ENCODE measurements at regions not wholly inside any gene's neighbourhood (a gene's known extent, or its start where the extent isn't known, plus 50 kb on each side); places are given as distances from the start of the nearest gene placed in this dataset.
"Not testable (repeated sequence)": the region's sequence is repeated elsewhere in the genome, so short reads cannot be mapped to it uniquely, and the experiment has no call there.

- H3K27ac ChIP-seq = no peak overlapping the region
Observed at GRCh38 chr12:90456248-90456647, 498.7 kb downstream of the CCER1 start.

GRCh38 chr12:90455756-90456155 lies 499.2 kb downstream of the CCER1 start:
- Histone ChIP-seq H3K4me3 (no peak overlapping the region), H3K36me3 (no peaks in the 10 kb centered on the region), H3K4me1 (no peaks in the 10 kb centered on the region), H3K27me3 (no peaks in the 10 kb centered on the region), H3K9me3 (no peaks in the 10 kb centered on the region), H3K27ac (no peak overlapping the region)
- no peak for TF ChIP-seq CTCF (IDR thresholded peaks at IDR 0.05)
- DNase-seq (ENCODE audit: low spot score) = no peak

More at GRCh38 chr12:90456248-90456647, 498.7 kb downstream of the CCER1 start:
- H3K36me3 ChIP-seq = no peaks in the 10 kb centered on the region
- no peak overlapping the region for H3K4me3 ChIP-seq
- H3K27me3 ChIP-seq = no peaks in the 10 kb centered on the region
- DNase-seq (ENCODE audit: low spot score) = no peak
- H3K4me1 ChIP-seq = no peaks in the 10 kb centered on the region
- no peak for TF ChIP-seq CTCF (IDR thresholded peaks at IDR 0.05)
- no peaks in the 10 kb centered on the region for H3K9me3 ChIP-seq

- Histone ChIP-seq H3K36me3 (no peaks in the 10 kb centered on the region), H3K9me3 (peaks cover 0 to 16% of the 10 kb centered on the region in 2 donors), H3K27me3 (no peaks in the 10 kb centered on the region), H3K4me3 (no peak overlapping the region), H3K27ac (no peak overlapping the region), H3K4me1 (no peaks in the 10 kb centered on the region)
- no peak for TF ChIP-seq CTCF (IDR thresholded peaks at IDR 0.05)
- no peak for DNase-seq (ENCODE audit: low spot score)
Observed at GRCh38 chr12:90449611-90450010, 505.4 kb downstream of the CCER1 start.

- not testable (repeated sequence) for H3K27ac ChIP-seq; DNase-seq (ENCODE audit: low spot score); H3K4me3 ChIP-seq; H3K36me3 ChIP-seq; H3K4me1 ChIP-seq; H3K27me3 ChIP-seq
- H3K9me3 ChIP-seq = peaks cover 0 to 26% of the 10 kb centered on the region in 2 donors
Observed at GRCh38 chr12:90443466-90443865, 511.5 kb downstream of the CCER1 start.

GRCh38 chr12:90441431-90441830 lies 513.5 kb downstream of the CCER1 start:
- Histone ChIP-seq H3K27ac (no peak overlapping the region), H3K4me1 (no peaks in the 10 kb centered on the region), H3K36me3 (no peaks in the 10 kb centered on the region), H3K9me3 (peaks cover 0 to 9% of the 10 kb centered on the region in 2 donors), H3K4me3 (no peak overlapping the region), H3K27me3 (no peaks in the 10 kb centered on the region)
- no peak for DNase-seq (ENCODE audit: low spot score)
- no peak for TF ChIP-seq CTCF (IDR thresholded peaks at IDR 0.05)

- H3K27ac ChIP-seq = no peak overlapping the region
Observed at GRCh38 chr12:90428881-90429280, 526.1 kb downstream of the CCER1 start.

More at GRCh38 chr12:90428881-90429280, 526.1 kb downstream of the CCER1 start:
- DNase-seq (ENCODE audit: low spot score) = no peak
- Histone ChIP-seq H3K9me3 (peaks cover 0 to under 1% of the 10 kb centered on the region in 2 donors), H3K27me3 (no peaks in the 10 kb centered on the region), H3K4me1 (no peaks in the 10 kb centered on the region), H3K36me3 (no peaks in the 10 kb centered on the region), H3K4me3 (no peak overlapping the region)
- no peak for TF ChIP-seq CTCF (IDR thresholded peaks at IDR 0.05)

All from right atrium auricular region (tissue), 2 donors.